ENCODE measurements at regions not wholly inside any gene's neighbourhood (a gene's known extent, or its start where the extent isn't known, plus 50 kb on each side); places are given as distances from the start of the nearest gene placed in this dataset.

DNA sequence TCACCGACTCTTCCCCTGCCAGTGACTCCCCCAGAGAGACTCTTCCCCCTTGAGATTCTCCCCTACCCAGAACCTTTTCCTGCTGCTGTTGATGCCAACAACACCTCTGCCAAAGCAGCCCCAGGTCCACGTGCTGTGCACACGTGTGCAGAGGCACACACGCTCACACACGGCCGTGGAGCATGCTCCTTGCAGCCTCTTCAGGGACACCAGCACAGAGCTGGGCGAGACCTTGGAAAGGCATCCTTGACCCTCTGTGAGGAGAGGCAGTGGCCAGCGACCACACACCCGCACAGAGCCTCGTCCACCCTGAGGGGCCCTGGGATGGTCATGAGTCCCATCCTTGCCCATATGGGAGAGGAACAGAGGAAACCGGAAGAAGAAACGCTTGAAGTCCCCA, 181.9 kb downstream of the RBFOX3 start:
- TF ChIP-seq, protein P1, sequence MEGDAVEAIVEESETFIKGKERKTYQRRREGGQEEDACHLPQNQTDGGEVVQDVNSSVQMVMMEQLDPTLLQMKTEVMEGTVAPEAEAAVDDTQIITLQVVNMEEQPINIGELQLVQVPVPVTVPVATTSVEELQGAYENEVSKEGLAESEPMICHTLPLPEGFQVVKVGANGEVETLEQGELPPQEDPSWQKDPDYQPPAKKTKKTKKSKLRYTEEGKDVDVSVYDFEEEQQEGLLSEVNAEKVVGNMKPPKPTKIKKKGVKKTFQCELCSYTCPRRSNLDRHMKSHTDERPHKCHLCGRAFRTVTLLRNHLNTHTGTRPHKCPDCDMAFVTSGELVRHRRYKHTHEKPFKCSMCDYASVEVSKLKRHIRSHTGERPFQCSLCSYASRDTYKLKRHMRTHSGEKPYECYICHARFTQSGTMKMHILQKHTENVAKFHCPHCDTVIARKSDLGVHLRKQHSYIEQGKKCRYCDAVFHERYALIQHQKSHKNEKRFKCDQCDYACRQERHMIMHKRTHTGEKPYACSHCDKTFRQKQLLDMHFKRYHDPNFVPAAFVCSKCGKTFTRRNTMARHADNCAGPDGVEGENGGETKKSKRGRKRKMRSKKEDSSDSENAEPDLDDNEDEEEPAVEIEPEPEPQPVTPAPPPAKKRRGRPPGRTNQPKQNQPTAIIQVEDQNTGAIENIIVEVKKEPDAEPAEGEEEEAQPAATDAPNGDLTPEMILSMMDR (IDR thresholded peaks at IDR 0.05) = no peak

DNA sequence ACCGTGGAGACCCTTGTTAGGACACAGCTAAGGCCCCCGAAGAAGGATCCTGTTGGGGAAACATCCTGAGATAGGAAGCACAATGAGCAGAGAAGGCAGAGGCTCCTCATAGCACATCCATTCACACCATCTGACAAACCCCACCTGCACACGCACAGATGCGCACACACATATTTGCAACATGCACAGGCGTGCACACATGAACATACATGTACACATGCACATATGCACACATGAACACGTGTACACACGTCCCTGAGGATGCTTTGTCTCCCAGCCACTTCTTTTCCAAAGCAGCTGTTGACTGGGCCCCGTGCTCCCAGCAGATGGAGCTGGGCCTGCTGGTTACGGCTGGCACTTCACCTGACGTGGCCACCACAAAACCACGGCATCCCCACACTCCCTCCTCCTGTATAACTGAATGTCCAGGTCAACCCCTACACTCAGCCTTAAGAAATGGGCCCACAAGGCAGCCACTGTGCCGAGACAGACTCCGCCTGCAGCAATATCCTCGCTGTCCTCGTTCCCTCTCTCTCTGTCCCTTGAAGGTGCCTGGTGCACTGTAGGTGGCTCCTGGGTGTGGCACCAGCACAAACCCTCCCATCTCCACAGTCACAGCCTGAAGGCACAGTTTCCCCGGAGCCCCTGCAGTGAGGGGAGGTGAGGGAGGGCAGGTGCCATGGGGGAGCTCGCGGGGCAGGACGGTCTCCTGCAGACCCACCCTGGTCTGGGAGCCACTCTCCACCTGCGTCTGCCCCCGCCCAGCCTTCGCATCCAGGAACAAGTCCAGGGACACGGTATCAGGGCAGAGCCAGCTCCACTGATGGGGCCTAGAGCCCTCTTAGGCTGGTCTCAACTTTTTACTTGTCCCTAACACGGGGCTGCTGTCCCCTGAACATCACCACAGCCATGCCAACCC, 183.0 kb downstream of the RBFOX3 start:
- TF ChIP-seq, protein P1 (IDR thresholded peaks at IDR 0.05) = no peak

DNA sequence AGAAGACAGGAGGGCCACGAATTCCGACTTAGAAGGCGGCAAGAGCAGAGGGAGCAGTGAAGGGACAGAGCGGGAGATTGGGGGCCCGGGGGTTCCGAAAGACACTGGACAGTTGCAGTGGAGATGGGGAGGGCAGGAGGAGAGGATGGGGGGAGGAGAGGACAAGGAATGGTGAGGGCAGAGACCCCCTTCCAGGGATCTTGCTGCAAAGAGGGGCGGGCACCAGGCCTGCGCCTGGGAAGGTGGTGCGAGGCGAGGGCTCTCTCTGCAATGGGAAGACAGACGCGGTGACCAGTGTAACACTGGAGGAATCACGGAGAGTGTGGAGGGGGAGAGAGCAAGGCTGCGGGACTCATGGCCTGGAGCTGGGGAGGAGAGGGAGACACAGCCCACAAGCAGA, 185.2 kb downstream of the RBFOX3 start:
- TF ChIP-seq, protein P1 (IDR thresholded peaks at IDR 0.05) = no peak

DNA sequence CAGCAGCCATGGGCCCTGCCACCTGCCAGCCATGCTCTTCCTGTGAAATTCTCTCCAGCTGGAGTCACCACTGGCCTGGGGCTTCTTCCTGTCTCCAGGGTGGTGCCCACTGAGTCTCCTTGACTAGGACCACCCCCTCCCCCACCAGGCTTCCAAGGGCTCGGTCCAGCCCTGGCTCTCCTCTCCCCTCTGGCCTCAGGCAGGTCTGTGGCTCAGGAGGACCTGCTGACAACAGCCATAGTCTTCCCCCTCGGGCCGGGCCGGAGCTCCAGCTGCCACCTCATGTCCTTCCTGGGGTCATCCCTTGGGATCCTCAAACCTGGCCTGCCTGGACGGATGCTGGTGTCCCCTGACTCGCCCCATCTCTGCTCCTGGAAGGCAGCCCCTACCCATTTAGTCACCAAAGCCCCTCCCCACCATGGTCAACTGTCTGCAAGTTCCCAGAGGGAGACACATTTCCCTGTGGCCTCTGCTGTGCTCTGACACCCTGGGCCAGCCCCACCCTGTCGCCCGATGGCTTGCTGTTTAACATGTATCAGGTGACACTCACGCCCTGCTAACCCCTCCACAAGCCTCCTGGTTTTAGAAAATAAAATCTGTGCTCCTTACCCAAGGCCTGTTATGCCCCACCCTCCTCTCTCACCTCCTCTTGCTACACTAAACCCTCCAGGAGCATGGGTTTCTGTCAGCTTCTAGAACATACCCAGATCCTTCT, 186.2 kb downstream of the RBFOX3 start:
- TF ChIP-seq, protein P1 (IDR thresholded peaks at IDR 0.05) = no peak

DNA sequence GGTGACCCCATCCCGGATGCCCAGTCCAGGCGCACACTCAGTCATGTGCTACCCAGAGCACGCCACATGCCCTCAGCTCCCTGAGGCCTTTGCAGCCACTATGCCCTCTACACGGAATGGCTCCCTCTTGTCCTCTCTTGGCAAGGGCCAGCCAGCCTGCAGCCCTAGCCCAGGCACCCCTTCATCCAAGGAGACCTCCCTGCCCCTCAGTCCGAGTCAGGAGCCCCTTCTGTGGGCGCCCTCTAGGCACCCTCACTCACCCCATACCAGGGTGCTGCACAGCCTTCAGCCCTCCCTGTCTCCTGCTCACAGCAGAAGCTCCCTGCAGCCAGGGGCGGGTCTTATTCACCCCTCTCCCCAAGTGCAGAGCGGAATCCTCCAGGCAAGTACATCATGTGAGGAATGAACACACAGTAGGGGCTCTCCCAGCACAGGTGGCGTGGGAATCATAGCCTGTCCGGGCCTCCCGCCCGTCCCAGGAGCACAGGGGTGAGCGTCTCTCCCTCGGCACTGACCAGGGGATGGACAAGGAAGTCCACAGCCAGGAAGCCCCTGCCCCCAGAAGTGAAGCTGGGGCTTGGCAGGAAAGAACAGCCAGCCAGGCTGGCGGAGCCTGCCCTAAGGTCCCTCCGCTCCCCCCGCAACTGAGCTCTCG, 186.9 kb downstream of the RBFOX3 start:
- TF ChIP-seq, protein P1 (IDR thresholded peaks at IDR 0.05) = no peak

DNA sequence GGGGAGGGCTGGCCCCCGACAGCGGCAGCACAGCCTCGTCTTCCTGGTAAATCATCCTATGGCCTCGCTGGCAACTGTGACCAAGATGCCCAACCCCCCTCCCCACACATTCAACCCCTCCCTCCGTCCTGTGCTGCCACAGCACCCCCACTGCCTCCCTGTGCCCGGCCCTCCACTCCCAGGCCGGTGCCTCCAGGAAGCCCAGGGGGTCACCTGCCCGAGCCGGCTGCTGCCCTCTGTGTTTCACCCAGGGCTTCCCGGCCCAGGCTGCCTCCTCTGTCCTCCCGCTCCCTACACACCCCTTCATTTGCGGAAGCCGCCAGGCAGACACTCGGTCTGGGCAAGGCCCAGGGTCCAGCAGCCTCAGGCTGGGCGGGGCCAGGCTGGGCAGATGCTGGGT, 188.6 kb downstream of the RBFOX3 start:
- TF ChIP-seq, protein P1 (IDR thresholded peaks at IDR 0.05) = no peak

Data from LNCAP (cell line).